ENCODE measurements at regions not wholly inside any gene's neighbourhood (a gene's known extent, or its start where the extent isn't known, plus 50 kb on each side); places are given as distances from the start of the nearest gene placed in this dataset.
"Not testable (repeated sequence)": the region's sequence is repeated elsewhere in the genome, so short reads cannot be mapped to it uniquely, and the experiment has no call there.

DNA sequence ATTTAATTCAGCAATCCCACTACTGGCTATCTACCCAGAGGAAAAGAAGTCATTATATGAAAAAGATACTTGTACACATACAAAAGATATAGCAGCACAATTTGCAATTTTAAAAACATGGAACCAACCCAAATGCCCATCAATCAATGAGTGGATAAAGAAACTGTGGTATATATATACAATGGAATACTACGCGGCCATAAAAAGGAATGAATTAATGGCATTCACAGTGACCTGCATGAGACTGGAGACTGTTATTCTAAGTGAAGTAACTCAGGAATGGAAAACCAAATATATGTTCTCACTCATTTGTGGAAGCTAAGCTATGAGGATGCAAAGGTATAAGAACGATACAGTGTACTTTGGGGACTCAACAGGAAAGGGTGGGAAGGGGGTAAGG is 102.8 kb upstream of the KCNMA1 start:
- DNase-seq (ENCODE audit: low read depth in 4 of 4, low spot score in 2 of 4): not testable (repeated sequence)

DNA sequence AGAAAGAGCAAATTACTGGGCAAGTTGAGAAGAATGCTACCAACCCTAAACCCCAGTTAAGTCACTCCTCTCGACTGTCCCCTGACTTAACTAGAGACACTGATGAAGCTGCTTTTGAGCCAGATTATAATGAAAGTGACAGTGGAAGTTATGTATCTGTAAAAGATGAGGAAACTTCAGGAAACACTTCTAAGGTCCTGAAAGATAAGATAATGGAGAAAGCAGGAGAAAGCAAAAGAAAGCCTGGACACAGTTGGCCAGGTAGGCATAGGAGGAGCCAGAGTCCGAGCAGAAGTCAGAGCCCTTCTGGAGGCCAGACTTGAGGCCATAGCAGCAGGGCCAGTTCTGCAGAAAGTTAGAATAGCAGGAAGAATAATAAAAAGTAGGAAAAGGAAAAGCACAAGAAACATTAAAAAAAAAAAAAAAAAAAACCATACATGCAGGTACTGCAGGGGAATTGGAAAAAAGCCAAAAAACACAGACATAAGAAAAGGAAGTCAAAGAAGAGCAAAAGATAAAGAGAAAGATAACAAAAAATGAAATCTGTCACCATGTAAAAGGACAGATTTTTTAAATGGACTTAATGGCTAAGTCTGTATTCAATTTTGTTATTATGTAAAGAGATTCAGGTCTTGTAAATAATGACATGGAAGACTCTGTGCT is 101.0 kb upstream of the KCNMA1 start:
- no peak for DNase-seq (ENCODE audit: low read depth in 4 of 4, low spot score in 2 of 4)

GRCh38 chr10:77737608-77738007 is 100.0 kb upstream of the KCNMA1 start:
- DNase-seq (ENCODE audit: low read depth in 4 of 4, low spot score in 2 of 4): no peak

DNA sequence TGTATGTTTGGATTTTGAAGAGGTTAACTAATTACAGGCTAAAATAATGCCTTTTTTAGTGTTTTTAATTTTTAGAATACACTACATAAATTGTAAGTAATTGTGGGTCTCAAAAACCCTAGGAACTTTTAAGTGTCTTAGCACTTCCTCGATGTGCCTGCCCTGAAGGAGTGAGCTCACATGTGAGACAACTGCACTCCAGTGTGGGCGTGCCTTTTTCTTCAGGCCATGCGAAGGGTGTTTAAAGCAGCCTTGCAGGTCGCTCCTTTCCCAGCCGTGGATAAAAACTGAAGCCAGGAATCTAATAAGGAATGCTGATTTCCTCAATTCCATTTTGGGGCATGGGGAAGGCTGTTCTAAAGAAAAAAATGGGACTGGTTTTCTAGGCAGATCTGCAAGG is 97.5 kb upstream of the KCNMA1 start:
- DNase-seq (ENCODE audit: low read depth in 4 of 4, low spot score in 2 of 4): not testable (repeated sequence)

GRCh38 chr10:77732213-77733003 is 94.8 kb upstream of the KCNMA1 start:
- DNase-seq (ENCODE audit: low read depth in 4 of 4, low spot score in 2 of 4): no peak

DNA sequence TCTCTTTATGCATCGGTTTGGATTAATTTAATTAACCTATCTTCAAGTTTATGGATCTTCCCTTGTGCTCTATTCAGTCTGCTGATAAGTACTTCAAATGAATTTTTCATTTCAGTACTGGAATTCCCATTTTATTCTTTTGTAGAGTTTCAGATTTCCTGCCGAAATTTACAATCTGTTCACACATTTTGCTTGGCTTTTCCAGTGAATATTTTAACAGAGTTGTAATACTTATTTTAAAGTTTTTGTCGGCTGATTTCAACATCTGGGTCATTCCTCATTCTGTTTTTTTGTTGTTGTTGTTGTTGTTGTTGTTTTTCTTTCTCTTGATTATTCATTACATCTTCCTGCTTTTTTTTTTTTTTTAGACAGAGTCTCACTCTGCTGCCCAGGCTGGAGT is 89.9 kb upstream of the KCNMA1 start:
- DNase-seq (ENCODE audit: low read depth in 4 of 4, low spot score in 2 of 4): no peak

DNA sequence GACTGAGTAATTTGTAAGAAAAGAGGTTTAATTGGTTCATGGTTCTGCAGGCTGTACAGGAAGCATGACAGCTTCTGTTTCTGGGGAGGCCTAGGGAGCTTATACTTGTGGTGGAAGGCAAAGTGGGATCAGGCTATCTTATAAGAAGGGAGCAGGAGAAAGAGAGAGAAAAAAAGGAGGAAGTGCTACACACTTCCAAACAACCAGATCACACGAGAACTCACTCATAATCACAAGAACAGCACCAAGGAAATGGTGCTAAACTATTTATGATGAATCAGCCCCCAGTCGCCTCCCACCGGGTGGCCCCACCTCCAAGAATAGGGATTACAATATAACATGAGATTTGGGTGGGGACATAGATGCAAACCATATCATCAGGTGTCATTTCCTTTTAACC is 89.1 kb upstream of the KCNMA1 start:
- DNase-seq (ENCODE audit: low read depth in 4 of 4, low spot score in 2 of 4): no peak

DNA sequence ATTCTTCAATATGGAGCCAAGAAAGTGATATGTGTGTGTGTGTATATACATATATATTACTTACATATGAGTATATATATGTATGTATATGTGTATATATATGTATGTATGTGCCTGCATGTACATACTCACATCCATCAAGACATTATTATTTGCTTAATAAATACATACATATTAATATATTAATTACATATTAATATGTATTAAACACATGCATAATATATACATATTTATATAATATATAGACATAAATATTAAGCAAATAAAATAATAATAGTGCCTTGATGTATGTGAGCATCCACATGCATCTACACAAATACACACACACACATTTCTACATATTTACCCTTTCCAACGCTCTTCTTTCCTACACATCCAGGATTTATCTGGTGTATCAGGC is 88.7 kb upstream of the KCNMA1 start:
- no peak for DNase-seq (ENCODE audit: low read depth in 4 of 4, low spot score in 2 of 4)

DNA sequence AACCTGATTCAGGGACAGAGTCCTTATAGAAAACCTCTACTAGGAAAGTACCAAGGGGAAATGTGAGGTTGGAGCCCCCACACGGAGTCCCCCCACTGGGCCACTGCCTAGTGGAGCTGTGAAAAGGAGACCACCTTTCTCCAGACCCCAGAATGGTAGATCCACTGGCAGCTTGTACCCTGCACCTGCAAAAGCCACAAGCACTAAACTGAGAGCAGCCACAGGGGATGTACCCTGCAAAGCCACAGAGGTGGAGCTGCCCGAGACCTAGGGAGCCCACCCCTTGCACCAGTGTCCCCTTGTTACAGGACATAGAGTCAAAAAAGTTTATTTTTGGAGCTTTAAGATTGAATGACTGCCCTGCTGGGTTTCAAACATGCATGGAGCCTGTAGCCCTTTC is 87.2 kb upstream of the KCNMA1 start:
- DNase-seq (ENCODE audit: low read depth in 4 of 4, low spot score in 2 of 4): no peak

DNA sequence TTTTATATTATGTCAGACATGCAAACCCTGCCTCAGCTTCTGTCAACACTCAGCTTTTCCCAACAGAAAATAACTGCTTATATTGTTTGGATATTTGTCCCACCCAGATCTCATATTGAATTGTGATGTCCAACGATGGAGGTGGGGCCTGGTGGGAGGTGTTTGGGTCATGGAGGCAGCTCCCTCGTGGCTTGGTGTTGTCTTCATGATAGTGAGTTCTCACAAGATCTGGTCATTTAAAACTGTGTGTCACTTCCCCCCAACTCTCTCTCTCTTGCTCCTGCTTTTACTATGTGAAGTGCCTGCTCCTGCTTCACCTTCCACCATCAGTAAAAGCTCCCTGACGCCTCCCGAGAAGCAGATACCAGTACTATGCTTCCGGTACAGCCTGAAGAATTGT is 85.8 kb upstream of the KCNMA1 start:
- DNase-seq (ENCODE audit: low read depth in 4 of 4, low spot score in 2 of 4): no peak

GRCh38 chr10:77722956-77723355 is 85.3 kb upstream of the KCNMA1 start:
- not testable (repeated sequence) for DNase-seq (ENCODE audit: low read depth in 4 of 4, low spot score in 2 of 4)

GRCh38 chr10:77721815-77722214 is 84.2 kb upstream of the KCNMA1 start:
- DNase-seq (ENCODE audit: low read depth in 4 of 4, low spot score in 2 of 4): no peak

DNA sequence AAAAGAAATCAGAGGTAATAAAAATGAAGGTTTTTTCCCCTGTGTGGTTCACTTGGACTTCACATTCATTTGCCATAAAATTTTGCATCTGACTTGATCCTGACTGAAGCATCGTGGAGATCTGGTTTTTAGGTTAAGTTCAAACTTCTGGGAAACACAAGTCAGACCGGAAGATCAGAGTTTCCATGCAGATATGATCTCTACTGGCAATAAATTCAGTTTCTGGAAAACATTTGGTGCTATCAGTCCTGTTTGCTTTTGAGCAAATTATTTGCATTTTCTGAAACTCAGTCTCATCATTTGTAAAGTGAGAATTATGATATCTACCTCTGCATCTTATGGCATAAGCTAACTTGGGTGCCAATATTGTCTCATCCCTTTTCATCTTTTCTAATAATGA is 81.3 kb upstream of the KCNMA1 start:
- no peak for DNase-seq (ENCODE audit: low read depth in 4 of 4, low spot score in 2 of 4)

- DNase-seq (ENCODE audit: low read depth in 4 of 4, low spot score in 2 of 4): not testable (repeated sequence)
Measured at GRCh38 chr10:77718312-77718711, 80.7 kb upstream of the KCNMA1 start.

GRCh38 chr10:77717336-77717735 is 79.7 kb upstream of the KCNMA1 start:
- DNase-seq (ENCODE audit: low read depth in 4 of 4, low spot score in 2 of 4): no peak

- DNase-seq (ENCODE audit: low read depth in 4 of 4, low spot score in 2 of 4): no peak
Measured at GRCh38 chr10:77716458-77717317, 79.1 kb upstream of the KCNMA1 start.

DNA sequence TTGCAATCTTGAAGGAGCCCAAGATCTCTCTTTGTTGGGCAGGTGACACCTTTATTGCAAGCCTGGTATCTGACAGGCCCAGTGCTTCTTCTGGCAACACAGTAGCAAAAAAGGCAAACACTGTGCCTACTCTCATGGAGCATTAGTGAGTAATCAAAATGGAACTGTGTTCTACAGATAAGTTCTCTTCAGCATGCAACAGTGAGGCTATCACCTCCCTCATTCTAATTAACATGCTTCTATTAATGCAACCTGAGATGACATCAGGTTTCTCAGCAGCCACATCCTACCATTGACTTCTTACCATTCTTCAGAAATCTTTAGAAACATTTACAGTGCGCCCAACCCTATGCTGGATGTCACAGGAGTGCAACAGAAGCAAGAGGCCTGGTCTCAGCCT is 77.9 kb upstream of the KCNMA1 start:
- DNase-seq (ENCODE audit: low read depth in 4 of 4, low spot score in 2 of 4): no peak

DNA sequence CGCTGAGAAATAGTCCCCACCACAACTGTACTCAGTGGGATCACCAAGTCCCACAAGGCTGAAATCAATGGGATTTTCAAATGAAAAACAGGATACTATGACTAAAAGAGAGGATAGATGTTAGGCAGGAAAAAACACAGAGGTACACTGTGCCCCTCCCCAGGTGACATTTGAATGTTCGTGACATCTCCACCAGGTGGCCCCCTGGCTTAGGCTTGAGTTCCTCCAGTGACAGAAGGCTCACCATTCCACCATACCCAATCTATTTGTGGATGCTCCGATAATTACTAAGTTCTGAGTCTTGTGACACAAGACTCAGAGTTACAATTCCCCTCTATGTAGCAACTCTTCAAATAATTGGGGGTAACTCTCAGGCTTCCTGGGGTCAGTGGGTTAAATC is 77.5 kb upstream of the KCNMA1 start:
- DNase-seq (ENCODE audit: low read depth in 4 of 4, low spot score in 2 of 4): no peak

DNA sequence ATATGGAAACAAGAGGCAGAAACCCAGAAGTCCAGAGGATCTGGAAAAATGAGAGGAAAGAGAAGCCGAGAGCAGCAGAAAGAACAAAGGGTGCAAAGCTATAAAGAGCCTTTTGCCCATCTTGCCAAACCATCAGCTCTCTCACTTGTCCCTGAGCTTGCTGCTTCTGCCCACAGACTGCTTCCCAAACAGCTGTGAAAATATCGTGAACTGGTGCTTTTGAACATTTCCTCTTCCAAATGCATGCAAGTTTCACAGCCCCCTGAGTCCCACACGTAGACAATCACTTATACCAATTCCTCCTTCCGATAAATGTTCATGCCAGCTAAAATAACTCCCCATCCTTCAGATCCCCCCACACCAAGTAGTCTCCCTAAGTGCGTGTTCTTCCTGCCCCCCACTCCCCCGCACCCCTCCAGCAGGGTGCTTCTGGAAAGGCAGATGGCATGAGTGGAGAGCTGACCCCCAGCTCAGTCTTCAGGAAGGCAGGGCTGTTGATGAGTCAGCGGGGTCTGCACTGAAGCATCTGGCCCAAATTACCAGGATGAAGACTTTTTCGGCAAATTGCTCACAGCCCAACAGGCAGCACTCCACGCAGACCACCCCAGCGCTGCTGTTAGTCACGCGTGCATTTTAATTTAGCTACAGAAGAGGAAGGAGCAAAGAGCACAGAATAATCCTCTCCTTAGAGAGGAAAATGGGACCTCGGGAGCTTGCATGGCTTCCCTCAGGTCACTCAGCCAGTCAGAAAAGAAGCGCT is 76.1 kb upstream of the KCNMA1 start:
- DNase-seq (ENCODE audit: low read depth in 4 of 4, low spot score in 2 of 4): no peak

GRCh38 chr10:77712207-77712606 is 74.6 kb upstream of the KCNMA1 start:
- DNase-seq (ENCODE audit: low read depth in 4 of 4, low spot score in 2 of 4): no peak

- no peak for DNase-seq (ENCODE audit: low read depth in 4 of 4, low spot score in 2 of 4)
Measured at GRCh38 chr10:77711683-77712049, 74.1 kb upstream of the KCNMA1 start.
